ENCODE measurements at regions not wholly inside any gene's neighbourhood (a gene's known extent, or its start where the extent isn't known, plus 50 kb on each side); places are given as distances from the start of the nearest gene placed in this dataset.

- DNase-seq (ENCODE audit: low spot score): no peak
Observed at GRCh38 chr5:125286271-125286670, 539.8 kb upstream of the ZNF608 start.

- DNase-seq (ENCODE audit: low spot score): no peak
Observed at GRCh38 chr5:125289606-125290005, 543.2 kb upstream of the ZNF608 start.

- no peak for DNase-seq (ENCODE audit: low spot score)
Observed at GRCh38 chr5:125290935-125291334, 544.5 kb upstream of the ZNF608 start.

GRCh38 chr5:125291447-125291846, 545.0 kb upstream of the ZNF608 start:
- DNase-seq (ENCODE audit: low spot score): no peak

GRCh38 chr5:125293223-125293622, 546.8 kb upstream of the ZNF608 start:
- DNase-seq (ENCODE audit: low spot score): no peak

GRCh38 chr5:125293726-125294125, 547.3 kb upstream of the ZNF608 start:
- no peak for DNase-seq (ENCODE audit: low spot score)

- no peak for DNase-seq (ENCODE audit: low spot score)
Observed at GRCh38 chr5:125294844-125295243, 548.4 kb upstream of the ZNF608 start.

GRCh38 chr5:125295405-125295872, 549.0 kb upstream of the ZNF608 start:
- DNase-seq (ENCODE audit: low spot score): no peak

GRCh38 chr5:125298258-125298657, 551.8 kb upstream of the ZNF608 start:
- DNase-seq (ENCODE audit: low spot score): no peak

GRCh38 chr5:125298746-125299379, 552.4 kb upstream of the ZNF608 start:
- no peak for DNase-seq (ENCODE audit: low spot score)

GRCh38 chr5:125301711-125302110, 555.3 kb upstream of the ZNF608 start:
- DNase-seq (ENCODE audit: low spot score): no peak

- DNase-seq (ENCODE audit: low spot score): no peak
Observed at GRCh38 chr5:125302577-125302976, 556.1 kb upstream of the ZNF608 start.

- no peak for DNase-seq (ENCODE audit: low spot score)
Observed at GRCh38 chr5:125306741-125307140, 560.3 kb upstream of the ZNF608 start.

GRCh38 chr5:125310749-125311148, 564.3 kb upstream of the ZNF608 start:
- DNase-seq (ENCODE audit: low spot score): no peak

GRCh38 chr5:125311743-125312142, 565.3 kb upstream of the ZNF608 start:
- DNase-seq (ENCODE audit: low spot score): peak; percentile 67

- no peak for DNase-seq (ENCODE audit: low spot score)
Observed at GRCh38 chr5:125313555-125313954, 567.1 kb upstream of the ZNF608 start.

- DNase-seq (ENCODE audit: low spot score): no peak
Observed at GRCh38 chr5:125315306-125315705, 568.9 kb upstream of the ZNF608 start.

GRCh38 chr5:125316391-125316790, 570.0 kb upstream of the ZNF608 start:
- no peak for DNase-seq (ENCODE audit: low spot score)

- DNase-seq (ENCODE audit: low spot score): no peak
Observed at GRCh38 chr5:125316915-125317535, 570.6 kb upstream of the ZNF608 start.

- no peak for DNase-seq (ENCODE audit: low spot score)
Observed at GRCh38 chr5:125317536-125317995, 571.1 kb upstream of the ZNF608 start.

- DNase-seq (ENCODE audit: low spot score): no peak
Observed at GRCh38 chr5:125321654-125322053, 575.2 kb upstream of the ZNF608 start.

- no peak for DNase-seq (ENCODE audit: low spot score)
Observed at GRCh38 chr5:125323613-125324012, 577.2 kb upstream of the ZNF608 start.

GRCh38 chr5:125325488-125326149, 579.2 kb upstream of the ZNF608 start:
- no peak for DNase-seq (ENCODE audit: low spot score)
